ENCODE measurements at regions not wholly inside any gene's neighbourhood (a gene's known extent, or its start where the extent isn't known, plus 50 kb on each side); places are given as distances from the start of the nearest gene placed in this dataset.

DNA sequence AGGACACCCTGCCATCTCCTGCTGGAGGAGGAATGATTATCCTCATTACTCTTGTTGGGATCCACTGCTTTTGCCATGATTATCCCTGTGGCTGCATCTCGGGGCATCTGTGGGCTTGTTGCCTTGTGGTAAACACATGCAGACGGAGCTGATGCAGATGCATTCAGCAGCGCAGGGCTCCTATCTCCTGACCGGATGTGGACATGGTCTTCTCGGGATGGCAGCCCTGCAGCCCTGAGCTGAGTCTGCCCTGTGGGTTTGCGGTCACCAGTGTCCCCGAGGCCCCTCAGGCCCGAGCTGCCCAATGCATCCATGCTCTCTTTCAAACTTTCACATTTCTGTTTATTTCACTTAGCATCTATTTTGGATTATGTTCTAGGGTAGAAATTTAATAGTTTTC lies 250.4 kb upstream of the IRX1 start:
- H3K27ac ChIP-seq, result no peak overlapping the region
- WGBS, 2 donors, result 88 to 92% methylated on average over 8 of the region's 8 CpGs
- no peaks in the 10 kb centered on the region for H3K36me3 ChIP-seq
- DNase-seq (ENCODE audit: low spot score in 2 of 2), result no peak
- H3K27me3 ChIP-seq, result no peaks in the 10 kb centered on the region
- no peak overlapping the region for H3K4me3 ChIP-seq
- TF ChIP-seq EP300 (IDR thresholded peaks at IDR 0.05) (no peak), CTCF (IDR thresholded peaks at IDR 0.05) (no peak), POLR2A (IDR thresholded peaks at IDR 0.05) (no peak)
- peaks cover 0 to 11% (median 0%) of the 10 kb centered on the region in 4 donors for H3K9me3 ChIP-seq
- H3K4me1 ChIP-seq, result no peaks in the 10 kb centered on the region

GRCh38 chr5:3344671-3345070 lies 251.0 kb upstream of the IRX1 start:
- Histone ChIP-seq H3K27me3 (no peaks in the 10 kb centered on the region), H3K4me1 (no peaks in the 10 kb centered on the region), H3K27ac (no peak overlapping the region), H3K9me3 (peaks cover 0 to 11% (median 0%) of the 10 kb centered on the region in 4 donors), H3K36me3 (no peaks in the 10 kb centered on the region), H3K4me3 (no peak overlapping the region)
- DNase-seq (ENCODE audit: low spot score in 2 of 2), result no peak
- 86 to 88% methylated on average over 11 of the region's 11 CpGs for WGBS, 2 donors
- TF ChIP-seq CTCF (IDR thresholded peaks at IDR 0.05) (no peak), EP300 (IDR thresholded peaks at IDR 0.05) (no peak), POLR2A (IDR thresholded peaks at IDR 0.05) (no peak)

DNA sequence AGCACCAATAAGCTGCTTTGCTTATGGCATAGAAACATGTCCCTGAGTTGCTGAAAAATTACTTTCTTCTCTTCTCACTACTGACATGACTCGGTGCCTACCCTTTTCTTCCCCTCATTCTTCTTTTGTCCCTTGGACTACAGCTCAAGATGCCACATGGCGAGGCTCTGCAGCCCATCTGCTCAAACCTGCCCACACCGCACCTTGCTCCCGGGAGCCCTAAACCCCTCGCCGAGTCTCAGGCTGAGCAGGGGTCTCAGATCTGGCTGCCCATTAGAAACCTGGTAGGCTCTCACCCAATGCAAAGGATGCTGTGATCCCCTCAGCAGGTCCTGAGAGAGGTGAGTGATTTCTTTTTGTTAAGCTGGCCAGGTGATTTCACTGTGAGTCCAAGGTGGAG lies 251.7 kb upstream of the IRX1 start:
- 77 to 85% methylated on average over 6 of the region's 6 CpGs for WGBS, 2 donors
- Histone ChIP-seq H3K27me3 (no peaks in the 10 kb centered on the region), H3K4me3 (no peak overlapping the region), H3K36me3 (no peaks in the 10 kb centered on the region), H3K27ac (no peak overlapping the region), H3K9me3 (peaks cover 0 to 11% (median 0%) of the 10 kb centered on the region in 4 donors), H3K4me1 (no peaks in the 10 kb centered on the region)
- DNase-seq (ENCODE audit: low spot score in 2 of 2), result no peak
- TF ChIP-seq EP300 (IDR thresholded peaks at IDR 0.05) (no peak), POLR2A (IDR thresholded peaks at IDR 0.05) (no peak)

GRCh38 chr5:3343211-3343610 lies 252.4 kb upstream of the IRX1 start:
- H3K4me1 ChIP-seq, result no peaks in the 10 kb centered on the region
- 71 to 78% methylated on average over 5 of the region's 5 CpGs for WGBS, 2 donors
- no peaks in the 10 kb centered on the region for H3K27me3 ChIP-seq
- H3K27ac ChIP-seq, result no peak overlapping the region
- H3K9me3 ChIP-seq, result peaks cover 0 to 11% (median 0%) of the 10 kb centered on the region in 4 donors
- no peak overlapping the region for H3K4me3 ChIP-seq
- DNase-seq (ENCODE audit: low spot score in 2 of 2), result no peak
- TF ChIP-seq EP300 (IDR thresholded peaks at IDR 0.05), result no peak
- no peak for TF ChIP-seq CTCF (IDR thresholded peaks at IDR 0.05)
- no peak for TF ChIP-seq POLR2A (IDR thresholded peaks at IDR 0.05)
- no peaks in the 10 kb centered on the region for H3K36me3 ChIP-seq

- Histone ChIP-seq H3K36me3 (no peaks in the 10 kb centered on the region), H3K27ac (no peak overlapping the region), H3K27me3 (no peaks in the 10 kb centered on the region), H3K9me3 (peaks cover 0 to 4% (median 0%) of the 10 kb centered on the region in 4 donors), H3K4me3 (no peak overlapping the region), H3K4me1 (no peaks in the 10 kb centered on the region)
- 89 to 92% methylated on average over 16 to 18 of the region's 18 CpGs for WGBS, 2 donors
- no peak for TF ChIP-seq POLR2A (IDR thresholded peaks at IDR 0.05)
- TF ChIP-seq CTCF (IDR thresholded peaks at IDR 0.05), result no peak
- no peak for TF ChIP-seq EP300 (IDR thresholded peaks at IDR 0.05)
- DNase-seq (ENCODE audit: low spot score in 2 of 2), result no peak
Measured at GRCh38 chr5:3342271-3343100, 253.1 kb upstream of the IRX1 start.

All from tibial nerve (tissue), 4 donors.